OCI-LY3 (cell line): ENCODE measurements at regions not wholly inside any gene's neighbourhood (a gene's known extent, or its start where the extent isn't known, plus 50 kb on each side); places are given as distances from the start of the nearest gene placed in this dataset.
"Not testable (repeated sequence)": the region's sequence is repeated elsewhere in the genome, so short reads cannot be mapped to it uniquely, and the experiment has no call there.

Experiments
- CTCF ChIP-seq: fragments of 200-600, 300-600 bp; sonication (generic); IDR thresholded peaks from 2 replicates; pipeline ENCODE4 v1.5.1; 2014; ENCODE audit warnings: antibody characterized with exemption, low read length, low read depth
- EZH2phosphoT487 ChIP-seq: fragments of 200-600 bp; shearing (Covaris generic); IDR thresholded peaks from 2 replicates; pipeline ENCODE4 v1.6.1; 2018; ENCODE audit warnings: antibody characterized with exemption, mixed run types, low read depth

- TF ChIP-seq CTCF, EZH2phosphoT487: not testable (repeated sequence)
These were observed 118.9 kb downstream of the ZNF486 start for GRCh38 chr19:20285876-20286275.
